GM18870 (cell line): ENCODE measurements at regions not wholly inside any gene's neighbourhood (a gene's known extent, or its start where the extent isn't known, plus 50 kb on each side); places are given as distances from the start of the nearest gene placed in this dataset.

Experiments used
- ATAC-seq: cut with Tn5 transposase; IDR thresholded peaks from one replicate; pipeline ENCODE4 v1.9.1; 2021; ENCODE audit warnings: moderate library complexity; ENCODE audit not compliant: unreplicated experiment

DNA sequence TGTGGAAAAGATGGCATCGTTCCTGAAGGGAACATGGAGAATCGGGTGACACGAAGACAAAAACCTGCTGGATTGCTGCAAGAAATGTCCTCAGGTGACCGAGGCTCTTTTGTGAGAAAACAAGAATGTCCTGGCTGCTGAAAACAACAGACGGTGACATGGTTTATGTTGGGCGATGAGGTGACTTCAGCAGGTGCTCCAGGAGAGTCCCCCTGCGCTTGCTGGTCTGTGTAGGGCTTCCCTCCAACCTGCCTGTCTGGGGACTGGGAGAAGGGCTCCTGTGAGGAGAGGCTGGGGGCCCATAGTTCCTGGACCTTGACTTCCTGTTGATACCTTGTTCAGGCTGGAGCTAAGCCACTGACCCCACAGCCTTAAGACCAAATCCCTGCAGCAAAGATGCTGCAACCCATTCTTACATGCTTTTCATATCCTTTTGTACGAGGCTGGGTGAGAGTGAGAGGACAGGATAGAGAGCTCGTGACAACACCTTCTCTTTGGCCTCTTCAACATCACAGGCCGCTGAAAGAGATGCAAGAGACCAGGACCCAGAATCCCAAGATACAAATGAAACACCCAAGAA, 134.8 kb downstream of the CD83 start:
- no peak for ATAC-seq

DNA sequence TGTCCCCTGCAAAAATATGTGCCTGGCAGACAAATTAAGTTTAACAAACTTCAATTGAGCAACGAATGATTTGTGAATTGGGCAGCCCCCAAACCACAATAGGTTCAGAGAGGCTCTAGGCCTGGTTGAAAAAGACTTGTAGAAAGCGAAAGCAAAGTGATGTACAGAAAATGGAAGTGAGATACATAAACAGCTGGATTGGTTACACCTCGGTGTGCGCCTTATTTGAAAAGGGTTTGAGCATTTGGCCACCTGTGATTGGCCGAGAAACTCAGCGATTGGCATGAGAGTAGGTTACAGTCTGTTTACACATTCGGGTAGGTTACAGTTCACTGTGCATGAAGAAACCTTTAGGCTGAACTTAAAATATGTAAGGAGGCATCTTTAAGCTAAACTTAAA, 136.9 kb downstream of the CD83 start:
- ATAC-seq, result peak; percentile 95

GRCh38 chr6:14255916-14256315, 138.3 kb downstream of the CD83 start:
- no peak for ATAC-seq

DNA sequence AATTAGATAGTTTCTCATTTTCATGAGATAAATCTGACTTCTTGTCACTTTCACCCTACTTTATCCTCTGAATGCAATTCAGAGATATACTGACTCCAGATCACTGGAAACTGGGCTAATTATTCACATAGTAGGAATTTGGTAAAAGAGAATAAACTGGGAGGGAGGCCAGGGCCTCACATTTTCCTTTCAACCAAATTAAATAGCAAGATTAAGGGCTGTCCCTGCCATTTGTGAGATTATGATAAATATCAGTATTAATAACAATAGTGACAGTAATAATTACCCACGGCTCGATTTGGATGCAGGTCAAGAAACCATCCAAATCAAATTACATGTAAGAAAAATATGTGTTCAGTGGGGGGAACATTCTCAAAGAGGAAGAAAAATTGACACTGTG, 140.5 kb downstream of the CD83 start:
- ATAC-seq, result no peak

GRCh38 chr6:14258695-14259593, 141.4 kb downstream of the CD83 start:
- ATAC-seq, result no peak

GRCh38 chr6:14259594-14260152, 142.1 kb downstream of the CD83 start:
- ATAC-seq, result no peak

- no peak for ATAC-seq
Observed at GRCh38 chr6:14260839-14261238, 143.3 kb downstream of the CD83 start.

GRCh38 chr6:14263881-14264424, 146.4 kb downstream of the CD83 start:
- ATAC-seq, result no peak

- ATAC-seq, result no peak
Observed at GRCh38 chr6:14265049-14266021, 147.8 kb downstream of the CD83 start.

DNA sequence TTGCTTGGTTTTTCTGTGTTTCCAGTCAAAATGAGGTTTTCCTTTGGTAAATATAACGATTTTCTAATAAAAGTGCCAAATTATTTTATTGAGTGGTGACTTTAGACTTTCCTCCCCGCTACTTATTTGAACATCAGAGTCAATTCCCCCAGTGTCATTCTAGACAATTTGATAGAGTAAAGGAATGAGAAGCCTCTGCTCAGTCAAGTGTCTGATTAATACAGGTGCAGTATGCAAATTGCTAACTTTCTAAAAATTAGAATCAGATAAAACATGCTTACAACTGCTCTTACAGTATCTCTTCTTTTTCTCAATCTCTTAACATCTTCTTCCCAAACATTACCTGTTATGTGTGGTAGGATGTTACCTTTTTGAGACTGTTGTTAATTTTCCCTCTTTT, 148.7 kb downstream of the CD83 start:
- no peak for ATAC-seq

- no peak for ATAC-seq
Observed at GRCh38 chr6:14267885-14268660, 150.5 kb downstream of the CD83 start.

DNA sequence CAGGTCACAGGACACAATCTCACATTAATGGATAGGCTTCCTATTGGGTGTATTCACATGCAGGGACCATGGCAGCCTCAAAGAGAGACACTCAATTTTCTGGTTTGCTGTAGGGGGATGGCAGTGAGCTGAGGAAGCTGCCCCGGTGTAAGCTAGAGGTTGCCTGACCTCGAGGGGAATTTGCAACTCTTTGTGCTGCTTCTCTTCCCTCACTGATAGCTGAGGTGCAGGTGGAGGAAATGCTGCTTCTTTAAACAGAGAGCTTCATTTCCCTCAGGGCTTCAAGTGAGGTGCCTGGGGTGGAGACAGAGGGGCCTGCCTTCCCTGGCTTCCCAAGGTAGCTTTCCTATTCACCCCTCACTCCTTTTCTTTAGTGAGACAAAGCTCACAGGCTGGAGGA, 151.9 kb downstream of the CD83 start:
- no peak for ATAC-seq

DNA sequence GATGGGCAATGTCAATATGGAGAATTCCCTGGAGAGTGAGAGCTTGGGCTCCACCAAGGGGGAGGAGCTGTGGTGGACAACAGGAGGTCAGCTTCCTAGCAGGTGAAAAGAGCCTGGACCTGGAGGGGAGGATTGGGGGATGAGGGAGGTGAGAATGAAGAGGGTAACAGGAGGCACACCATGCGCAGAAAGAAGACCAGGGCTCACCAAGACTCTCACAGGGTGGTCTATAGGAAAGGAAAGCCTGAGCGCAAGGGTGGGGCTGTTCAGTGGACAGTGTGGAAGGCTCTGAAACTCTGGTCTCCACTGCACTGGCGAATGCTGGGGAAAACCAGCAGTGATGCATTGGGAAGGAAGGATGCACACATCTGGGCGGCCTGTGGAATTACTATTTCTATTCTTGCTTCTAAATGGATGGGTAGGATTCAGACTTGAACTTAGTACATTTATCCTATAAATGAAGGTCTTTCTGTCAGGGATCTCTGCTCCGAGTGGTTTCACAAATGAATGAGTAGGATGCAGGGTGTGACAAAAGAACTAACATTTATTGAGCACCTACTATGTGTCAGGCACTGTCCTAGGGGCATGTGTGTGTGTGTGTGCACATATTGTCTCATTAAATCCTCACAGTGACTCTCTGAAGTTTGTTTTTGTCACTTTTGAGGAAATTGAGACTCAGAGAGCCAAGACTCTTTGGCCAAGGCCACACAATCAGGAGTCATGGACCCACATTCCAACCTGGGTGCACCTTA, 152.7 kb downstream of the CD83 start:
- ATAC-seq, result no peak

GRCh38 chr6:14270925-14271788, 153.6 kb downstream of the CD83 start:
- no peak for ATAC-seq

DNA sequence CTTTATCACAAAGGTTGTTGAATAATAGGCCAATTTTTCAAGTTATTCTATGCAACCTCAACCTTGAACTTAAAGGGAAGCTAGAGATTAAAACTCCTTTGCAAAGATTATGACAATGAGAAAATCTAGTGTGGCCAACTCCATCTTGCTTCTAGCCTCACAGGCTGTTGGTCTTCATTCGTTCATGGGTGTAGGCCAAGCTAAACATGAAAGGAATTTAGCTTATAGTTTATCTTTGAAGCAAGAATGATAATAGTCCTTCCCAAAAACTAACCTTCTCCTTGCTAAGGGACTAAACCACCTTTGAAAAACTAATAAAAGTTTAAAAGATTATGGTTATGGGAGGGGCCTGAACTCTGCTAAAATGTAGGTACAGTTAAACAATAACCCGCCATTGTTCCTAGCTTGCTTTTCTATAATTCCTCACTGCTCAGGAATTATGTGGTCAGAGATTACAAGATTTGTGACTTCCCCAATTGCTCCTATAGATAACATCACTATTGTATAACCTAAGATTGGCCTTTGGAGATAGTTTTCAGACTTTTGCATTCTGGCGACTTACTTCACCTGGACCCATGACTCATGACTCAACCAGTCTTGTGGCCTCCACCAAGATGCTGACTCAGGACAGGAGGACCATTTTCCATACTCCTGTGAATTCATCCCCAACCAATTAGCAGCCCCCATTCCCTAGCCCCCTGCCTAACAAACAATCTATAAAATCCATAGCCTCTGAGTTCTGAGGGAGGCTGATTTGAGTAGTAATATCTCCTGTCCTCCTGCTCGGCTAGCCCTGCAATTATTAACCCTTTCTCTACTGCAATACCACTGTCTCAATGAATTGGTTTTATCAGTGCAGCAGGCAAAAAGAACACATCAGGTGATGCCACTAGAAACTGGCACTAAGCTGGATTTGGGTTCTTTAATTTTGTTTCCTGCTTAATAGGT, 154.5 kb downstream of the CD83 start:
- no peak for ATAC-seq

GRCh38 chr6:14272737-14273085, 155.1 kb downstream of the CD83 start:
- ATAC-seq, result no peak

GRCh38 chr6:14273191-14273590, 155.6 kb downstream of the CD83 start:
- ATAC-seq, result no peak
